GM18909 (cell line): ENCODE measurements at regions not wholly inside any gene's neighbourhood (a gene's known extent, or its start where the extent isn't known, plus 50 kb on each side); places are given as distances from the start of the nearest gene placed in this dataset.
"Not testable (repeated sequence)": the region's sequence is repeated elsewhere in the genome, so short reads cannot be mapped to it uniquely, and the experiment has no call there.

Experiments used
- ATAC-seq: cut with Tn5 transposase; IDR thresholded peaks from one replicate; pipeline ENCODE4 v1.9.1; 2021; ENCODE audit warnings: mild to moderate bottlenecking; ENCODE audit not compliant: unreplicated experiment, poor library complexity

- ATAC-seq = no peak
Observed at GRCh38 chr5:74535926-74536325, 104.6 kb downstream of the ENC1 start.

GRCh38 chr5:74534397-74535129 is 106.0 kb downstream of the ENC1 start:
- ATAC-seq = no peak

- no peak for ATAC-seq
Observed at GRCh38 chr5:74530326-74531050, 110.0 kb downstream of the ENC1 start.

GRCh38 chr5:74529101-74529500 is 111.4 kb downstream of the ENC1 start:
- ATAC-seq = no peak

- no peak for ATAC-seq
Observed at GRCh38 chr5:74526111-74526510, 114.4 kb downstream of the ENC1 start.

GRCh38 chr5:74524767-74525166 is 115.8 kb downstream of the ENC1 start:
- ATAC-seq = not testable (repeated sequence)

GRCh38 chr5:74523698-74524097 is 116.8 kb downstream of the ENC1 start:
- ATAC-seq = not testable (repeated sequence)

GRCh38 chr5:74522838-74523237 is 117.7 kb downstream of the ENC1 start:
- ATAC-seq = not testable (repeated sequence)

GRCh38 chr5:74521401-74521800 is 119.1 kb downstream of the ENC1 start:
- ATAC-seq = no peak

GRCh38 chr5:74519679-74520078 is 120.8 kb downstream of the ENC1 start:
- no peak for ATAC-seq

GRCh38 chr5:74519161-74519571 is 121.4 kb downstream of the ENC1 start:
- ATAC-seq = no peak

- no peak for ATAC-seq
Observed at GRCh38 chr5:74517700-74518099, 122.8 kb downstream of the ENC1 start.

- no peak for ATAC-seq
Observed at GRCh38 chr5:74516211-74516636, 124.3 kb downstream of the ENC1 start.

- no peak for ATAC-seq
Observed at GRCh38 chr5:74514888-74515551, 125.5 kb downstream of the ENC1 start.

GRCh38 chr5:74511770-74512169 is 128.8 kb downstream of the ENC1 start:
- not testable (repeated sequence) for ATAC-seq

- no peak for ATAC-seq
Observed at GRCh38 chr5:74510476-74511075, 130.0 kb downstream of the ENC1 start.

- no peak for ATAC-seq
Observed at GRCh38 chr5:74507370-74508005, 133.0 kb downstream of the ENC1 start.

- no peak for ATAC-seq
Observed at GRCh38 chr5:74506119-74506518, 134.4 kb downstream of the ENC1 start.

- no peak for ATAC-seq
Observed at GRCh38 chr5:74504463-74504862, 136.1 kb downstream of the ENC1 start.

GRCh38 chr5:74502479-74502950 is 138.0 kb downstream of the ENC1 start:
- ATAC-seq = no peak
